ENCODE measurements at regions not wholly inside any gene's neighbourhood (a gene's known extent, or its start where the extent isn't known, plus 50 kb on each side); places are given as distances from the start of the nearest gene placed in this dataset.

DNA sequence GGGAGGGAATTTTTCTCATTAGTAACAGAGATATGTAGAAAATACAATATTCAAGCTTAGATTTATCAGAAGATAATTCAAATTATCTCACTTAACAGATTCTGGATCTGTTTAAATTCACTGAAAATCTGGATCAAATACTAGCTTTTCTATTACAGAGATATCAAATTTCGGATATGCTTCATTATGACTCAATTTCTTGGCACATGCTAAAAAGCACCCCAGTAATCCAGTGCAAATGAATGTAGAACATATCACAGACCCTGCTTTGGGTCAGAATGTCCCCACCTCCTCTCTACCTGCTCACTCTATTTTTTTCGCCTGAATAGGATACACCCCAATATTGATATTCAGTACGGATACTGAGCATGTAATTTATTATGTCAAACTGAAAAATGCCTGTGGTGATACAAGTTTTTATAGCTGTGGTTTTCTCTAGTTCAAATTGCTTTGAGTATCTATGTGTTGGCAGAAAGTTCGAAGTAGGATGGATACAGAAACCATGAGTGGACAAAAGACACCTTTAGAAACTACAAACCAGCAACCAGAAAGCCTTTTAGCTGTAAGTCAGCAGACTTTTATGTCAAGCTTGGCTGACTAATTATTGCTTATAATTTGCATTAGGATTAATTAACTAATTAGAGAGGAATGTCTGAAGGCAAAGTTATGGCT lies 290.0 kb downstream of the TFAP2B start:
- TF ChIP-seq EZH2 (IDR thresholded peaks at IDR 0.05; ENCODE audit: low read length, missing control alignments) = no peak
- TF ChIP-seq, protein P1, sequence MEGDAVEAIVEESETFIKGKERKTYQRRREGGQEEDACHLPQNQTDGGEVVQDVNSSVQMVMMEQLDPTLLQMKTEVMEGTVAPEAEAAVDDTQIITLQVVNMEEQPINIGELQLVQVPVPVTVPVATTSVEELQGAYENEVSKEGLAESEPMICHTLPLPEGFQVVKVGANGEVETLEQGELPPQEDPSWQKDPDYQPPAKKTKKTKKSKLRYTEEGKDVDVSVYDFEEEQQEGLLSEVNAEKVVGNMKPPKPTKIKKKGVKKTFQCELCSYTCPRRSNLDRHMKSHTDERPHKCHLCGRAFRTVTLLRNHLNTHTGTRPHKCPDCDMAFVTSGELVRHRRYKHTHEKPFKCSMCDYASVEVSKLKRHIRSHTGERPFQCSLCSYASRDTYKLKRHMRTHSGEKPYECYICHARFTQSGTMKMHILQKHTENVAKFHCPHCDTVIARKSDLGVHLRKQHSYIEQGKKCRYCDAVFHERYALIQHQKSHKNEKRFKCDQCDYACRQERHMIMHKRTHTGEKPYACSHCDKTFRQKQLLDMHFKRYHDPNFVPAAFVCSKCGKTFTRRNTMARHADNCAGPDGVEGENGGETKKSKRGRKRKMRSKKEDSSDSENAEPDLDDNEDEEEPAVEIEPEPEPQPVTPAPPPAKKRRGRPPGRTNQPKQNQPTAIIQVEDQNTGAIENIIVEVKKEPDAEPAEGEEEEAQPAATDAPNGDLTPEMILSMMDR (conservative IDR thresholded peaks at IDR 0.05 in 1 of 2, IDR thresholded peaks at IDR 0.05 in 1 of 2; ENCODE audit: low read depth in 1 of 2, low read length in 2 of 2) = no peak
